NB4 (cell line): ENCODE measurements at regions not wholly inside any gene's neighbourhood (a gene's known extent, or its start where the extent isn't known, plus 50 kb on each side); places are given as distances from the start of the nearest gene placed in this dataset.

Source experiments
- CTCF ChIP-seq: IDR thresholded peaks from one replicate; pipeline ENCODE4 v1.5.1; 2012; ENCODE audit warnings: low read depth, low read length
- MAX ChIP-seq: IDR thresholded peaks from 2 replicates; pipeline ENCODE4 v1.6.1; 2011; ENCODE audit warnings: low read depth, low read length
- MYC ChIP-seq: IDR thresholded peaks from 2 replicates; pipeline ENCODE4 v1.6.1; 2011; ENCODE audit warnings: low read depth, low read length
- POLR2A ChIP-seq: IDR thresholded peaks from 2 replicates; pipeline ENCODE4 v1.6.1; 2011; ENCODE audit warnings: mild to moderate bottlenecking; ENCODE audit not compliant: insufficient read length; ENCODE audit errors: extremely low read depth

- no peak for TF ChIP-seq CTCF
- no peak for TF ChIP-seq MAX
- TF ChIP-seq POLR2A, result no peak
- TF ChIP-seq MYC, result no peak
Observed at GRCh38 chr1:58246549-58246948, 300.0 kb downstream of the OMA1 start.
